GM20431 (cell line): ENCODE measurements at regions not wholly inside any gene's neighbourhood (a gene's known extent, or its start where the extent isn't known, plus 50 kb on each side); places are given as distances from the start of the nearest gene placed in this dataset.

Experiments used
- in situ Hi-C: fragments of 300-500 bp; cut with MseI, MboI; formaldehyde crosslinking; loops from one replicate; pipeline ENCODE4 v1.15.0; 2020; ENCODE audit warnings: low sequenced_read_pairs; ENCODE audit not compliant: unreplicated experiment

- in situ Hi-C loops = no loop called here
Measured at GRCh38 chr17:12277827-12278226, 257.1 kb downstream of the MAP2K4 start.

GRCh38 chr17:12282056-12282455, 261.4 kb downstream of the MAP2K4 start:
- in situ Hi-C loops = no loop called here

GRCh38 chr17:12287953-12288352, 267.3 kb downstream of the MAP2K4 start:
- in situ Hi-C loops = no loop called here

GRCh38 chr17:12290207-12290606, 269.5 kb downstream of the MAP2K4 start:
- in situ Hi-C loops = no loop called here

GRCh38 chr17:12296209-12296625, 275.5 kb downstream of the MAP2K4 start:
- in situ Hi-C loops = no loop called here

- in situ Hi-C loops = no loop called here
Measured at GRCh38 chr17:12301551-12301950, 280.9 kb downstream of the MAP2K4 start.

GRCh38 chr17:12302711-12303110, 282.0 kb downstream of the MAP2K4 start:
- in situ Hi-C loops = no loop called here

GRCh38 chr17:12310811-12311210, 290.1 kb downstream of the MAP2K4 start:
- in situ Hi-C loops = no loop called here

GRCh38 chr17:12312692-12313091, 292.0 kb downstream of the MAP2K4 start:
- in situ Hi-C loops = no loop called here

GRCh38 chr17:12313786-12314185, 293.1 kb downstream of the MAP2K4 start:
- in situ Hi-C loops = no loop called here

GRCh38 chr17:12316021-12316420, 295.3 kb downstream of the MAP2K4 start:
- in situ Hi-C loops = no loop called here

- in situ Hi-C loops = no loop called here
Measured at GRCh38 chr17:12318571-12319266, 298.0 kb downstream of the MAP2K4 start.

- in situ Hi-C loops = no loop called here
Measured at GRCh38 chr17:12320286-12320685, 299.6 kb downstream of the MAP2K4 start.

- in situ Hi-C loops = loop anchor here (25.0 kb wide), 1 partner anchor 91 kb away; no protein-coding TSS in a partner anchor
Measured at GRCh38 chr17:12328204-12328603, 307.5 kb downstream of the MAP2K4 start.

- in situ Hi-C loops = loop anchor here (25.0 kb wide), 1 partner anchor 93 kb away; no protein-coding TSS in a partner anchor
Measured at GRCh38 chr17:12330456-12330855, 309.8 kb downstream of the MAP2K4 start.

GRCh38 chr17:12341328-12341727, 320.7 kb downstream of the MAP2K4 start:
- in situ Hi-C loops = loop anchor here (25.0 kb wide), 1 partner anchor 104 kb away; no protein-coding TSS in a partner anchor

GRCh38 chr17:12342161-12342560, 321.5 kb downstream of the MAP2K4 start:
- in situ Hi-C loops = loop anchor here (25.0 kb wide), 1 partner anchor 105 kb away; no protein-coding TSS in a partner anchor

- in situ Hi-C loops = loop anchor here (25.0 kb wide), 1 partner anchor 106 kb away; no protein-coding TSS in a partner anchor
Measured at GRCh38 chr17:12342609-12343435, 322.1 kb downstream of the MAP2K4 start.

- in situ Hi-C loops = loop anchor here (25.0 kb wide), 1 partner anchor 111 kb away; no protein-coding TSS in a partner anchor
Measured at GRCh38 chr17:12348476-12348875, 317.2 kb upstream of the MYOCD start.

GRCh38 chr17:12349297-12349696, 316.4 kb upstream of the MYOCD start:
- in situ Hi-C loops = loop anchor here (25.0 kb wide), 1 partner anchor 112 kb away; no protein-coding TSS in a partner anchor

- in situ Hi-C loops = no loop called here
Measured at GRCh38 chr17:12352127-12352526, 313.6 kb upstream of the MYOCD start.
